KOPT-K1 (cell line): ENCODE measurements at regions not wholly inside any gene's neighbourhood (a gene's known extent, or its start where the extent isn't known, plus 50 kb on each side); places are given as distances from the start of the nearest gene placed in this dataset.

ENCODE experiments used
- H3K27ac ChIP-seq: fragments of 200-600 bp; sonication (generic); 2 replicates; pipeline ENCODE4 v1.5.1; 2016; ENCODE audit warnings: antibody characterized with exemption, mild to moderate bottlenecking, low read depth, low read length; ENCODE audit not compliant: poor library complexity, severe bottlenecking
- H3K36me3 ChIP-seq: fragments of 200-600 bp; sonication (generic); 2 replicates; pipeline ENCODE4 v1.5.1; 2017; ENCODE audit warnings: antibody characterized with exemption, mild to moderate bottlenecking, low read length, moderate library complexity; ENCODE audit not compliant: insufficient read depth
- H3K9me3 ChIP-seq: fragments of 200-600 bp; sonication (generic); 2 replicates; pipeline ENCODE4 v1.5.1; 2017; ENCODE audit warnings: antibody characterized with exemption, low read length, mild to moderate bottlenecking; ENCODE audit not compliant: insufficient read depth, poor library complexity, severe bottlenecking

DNA sequence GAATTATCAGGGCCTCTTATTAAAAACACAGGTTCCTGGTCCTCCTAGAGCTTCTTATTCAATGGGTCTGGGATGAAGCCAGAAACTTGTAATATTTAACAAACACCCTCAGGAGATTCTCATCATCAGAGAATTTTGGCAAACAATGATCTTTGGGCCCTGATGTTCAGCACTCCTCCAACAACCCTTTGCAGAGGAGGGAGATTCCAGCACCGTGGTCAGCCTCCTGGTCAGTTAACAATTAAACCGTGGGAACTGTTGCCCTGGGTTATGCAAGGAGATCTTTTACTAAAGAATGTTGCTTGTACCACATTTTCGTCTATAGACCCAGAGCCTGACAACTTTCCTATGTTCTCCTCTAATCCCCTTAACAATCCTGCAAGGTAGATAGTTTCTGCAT lies 294.4 kb downstream of the PLPP3 start:
- Histone ChIP-seq H3K36me3 (no peaks in the 10 kb centered on the region), H3K9me3 (no peaks in the 10 kb centered on the region), H3K27ac (no peak overlapping the region)

DNA sequence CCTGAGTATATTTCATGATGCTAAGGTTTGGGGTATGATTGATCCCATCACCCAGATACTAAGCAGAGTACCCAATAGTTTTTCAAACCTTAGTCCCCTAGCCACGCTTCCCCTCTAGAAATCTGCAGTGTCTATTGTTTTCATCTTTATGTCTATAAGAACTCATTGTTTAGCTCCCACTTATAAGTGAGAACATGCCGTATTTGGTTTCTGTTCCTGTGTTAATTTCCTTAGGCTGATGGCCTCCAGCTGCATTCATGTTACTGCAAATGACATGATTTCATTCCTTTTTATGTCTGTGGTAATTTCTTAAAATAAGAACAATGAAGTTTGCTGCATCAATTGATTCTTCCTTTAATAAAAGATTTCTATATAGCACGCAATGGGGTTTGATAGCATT lies 301.3 kb downstream of the PLPP3 start:
- H3K9me3 ChIP-seq, result no peaks in the 10 kb centered on the region

DNA sequence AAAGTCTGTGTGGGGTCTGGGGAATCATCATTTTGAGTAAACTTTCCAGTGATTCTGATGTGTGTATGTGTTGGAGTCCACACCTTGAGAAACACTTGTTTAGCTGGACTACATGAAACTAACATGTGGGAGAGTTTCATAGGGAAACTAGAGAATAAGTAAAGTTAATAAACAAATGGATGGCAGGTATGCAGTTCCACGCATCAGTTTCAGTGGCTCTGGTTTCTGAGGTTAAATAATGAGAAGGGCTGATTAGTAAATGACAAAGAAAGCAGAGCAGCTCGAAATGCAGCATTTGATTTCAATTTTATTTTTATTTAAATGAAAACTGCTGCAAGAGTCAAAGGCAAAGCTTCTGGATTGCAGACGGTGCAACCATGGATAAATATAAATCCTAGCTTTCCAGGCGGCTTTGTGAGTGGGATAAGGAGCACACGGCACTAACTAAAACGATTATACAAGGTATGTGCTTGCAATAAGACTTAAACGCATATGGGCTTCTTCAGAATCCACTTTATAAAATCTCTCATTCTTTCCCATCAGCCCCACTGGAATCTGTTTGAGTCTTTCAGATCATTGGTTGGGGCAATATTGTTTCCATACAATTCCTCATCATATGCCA lies 310.7 kb downstream of the PLPP3 start:
- Histone ChIP-seq H3K36me3 (no peaks in the 10 kb centered on the region), H3K27ac (no peak overlapping the region), H3K9me3 (no peaks in the 10 kb centered on the region)

More for the DNA sequence above, 301.3 kb downstream of the PLPP3 start:
- no peaks in the 10 kb centered on the region for H3K36me3 ChIP-seq
- no peak overlapping the region for H3K27ac ChIP-seq

DNA sequence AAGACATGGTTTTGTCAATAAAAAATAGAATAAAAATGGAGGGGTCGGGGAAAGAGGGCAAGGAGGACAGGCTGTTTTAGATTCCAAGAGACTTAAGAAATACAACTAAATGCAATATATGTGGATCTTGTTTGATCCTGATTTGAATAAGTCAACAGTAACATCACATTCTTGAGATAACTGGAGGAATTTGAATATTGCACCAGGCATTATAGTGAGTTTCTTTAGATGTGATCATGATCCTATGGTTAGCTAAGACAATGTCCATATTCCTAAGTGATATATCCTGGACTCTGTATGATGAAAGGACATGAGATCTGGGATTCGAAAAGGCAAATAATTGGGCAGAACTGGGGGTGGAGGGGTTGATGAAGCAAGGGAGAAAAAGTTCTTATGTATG lies 311.8 kb downstream of the PLPP3 start:
- no peaks in the 10 kb centered on the region for H3K9me3 ChIP-seq
- H3K36me3 ChIP-seq, result no peaks in the 10 kb centered on the region
- no peak overlapping the region for H3K27ac ChIP-seq

DNA sequence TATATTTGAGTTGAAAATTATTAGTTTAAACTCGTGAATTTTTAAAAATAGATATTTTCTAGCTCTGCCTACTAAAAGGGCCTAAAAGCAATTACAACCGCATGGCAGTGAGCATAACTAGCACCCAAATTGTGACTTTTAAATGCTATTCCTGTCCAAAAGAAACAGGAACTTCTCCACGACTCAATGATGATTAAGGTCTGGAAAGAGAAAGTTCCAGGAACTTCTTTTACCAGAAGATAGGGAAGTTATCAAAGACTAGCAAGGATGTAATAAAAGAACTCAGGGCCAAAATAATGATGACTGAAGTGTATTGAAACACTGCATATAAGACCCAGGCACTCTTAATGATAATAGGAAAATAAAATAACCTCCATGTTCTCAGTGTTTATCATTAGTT lies 313.0 kb downstream of the PLPP3 start:
- Histone ChIP-seq H3K27ac (no peak overlapping the region), H3K36me3 (no peaks in the 10 kb centered on the region), H3K9me3 (no peaks in the 10 kb centered on the region)

DNA sequence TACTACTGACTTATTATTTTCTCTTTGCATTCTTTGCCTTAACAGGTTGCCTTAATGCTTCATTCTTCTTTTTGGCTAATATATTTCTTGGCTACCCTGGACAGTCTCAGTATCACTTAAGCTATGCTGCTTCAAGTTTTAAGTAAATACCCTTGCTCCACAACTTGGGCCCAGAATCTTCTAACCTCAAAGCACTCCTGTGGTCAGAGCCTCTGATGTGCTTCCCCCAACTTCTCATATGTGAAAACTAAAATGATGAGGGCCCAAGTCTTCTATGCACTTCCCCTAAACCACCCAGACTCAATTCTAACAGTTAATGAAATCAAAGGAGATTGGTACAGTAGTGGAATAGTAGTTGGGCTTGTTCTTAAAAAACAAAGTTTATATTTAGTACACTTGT lies 314.1 kb downstream of the PLPP3 start:
- no peaks in the 10 kb centered on the region for H3K36me3 ChIP-seq
- no peak overlapping the region for H3K27ac ChIP-seq
- H3K9me3 ChIP-seq, result peaks cover 4% of the 10 kb centered on the region

DNA sequence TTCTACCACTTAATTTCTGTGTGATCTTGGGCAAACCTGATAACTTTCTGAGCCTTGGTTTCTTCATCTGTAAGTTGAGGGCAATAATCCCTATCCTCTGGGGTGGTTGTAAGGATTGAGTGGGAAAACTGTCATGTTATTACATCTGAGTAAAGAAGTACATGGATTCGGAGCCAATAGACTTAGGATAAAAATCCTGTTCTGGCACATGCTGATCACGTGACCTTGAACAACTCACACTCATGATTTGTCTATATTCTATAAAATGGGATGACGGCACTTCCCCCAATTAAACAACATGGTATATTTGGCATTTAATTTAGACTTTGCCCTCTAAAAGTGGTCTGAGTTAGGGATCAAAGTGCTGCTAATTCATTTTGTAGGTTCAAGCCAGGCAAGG lies 315.5 kb downstream of the PLPP3 start:
- no peak overlapping the region for H3K27ac ChIP-seq
- peaks cover 5% of the 10 kb centered on the region for H3K9me3 ChIP-seq
- H3K36me3 ChIP-seq, result no peaks in the 10 kb centered on the region

DNA sequence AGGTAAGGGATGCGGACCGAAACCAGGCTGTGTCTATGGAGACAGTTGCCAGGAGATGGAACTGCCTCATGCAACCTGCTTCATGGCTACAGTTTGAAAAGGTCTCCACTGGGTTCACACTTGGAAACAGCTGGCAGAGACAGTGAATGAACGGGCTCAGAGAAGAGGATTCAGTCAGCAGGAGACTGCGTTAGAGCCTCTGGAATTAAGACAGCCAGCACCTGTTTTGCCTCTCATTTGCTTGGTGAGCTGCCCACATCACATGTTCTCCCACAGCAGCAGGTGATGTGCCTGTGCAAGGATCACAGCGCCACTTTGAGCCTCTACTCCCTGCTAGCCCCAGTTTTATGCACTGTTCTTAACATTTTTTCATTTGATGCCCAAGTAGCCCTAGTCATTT lies 321.0 kb downstream of the PLPP3 start:
- Histone ChIP-seq H3K27ac (no peak overlapping the region), H3K36me3 (no peaks in the 10 kb centered on the region)

DNA sequence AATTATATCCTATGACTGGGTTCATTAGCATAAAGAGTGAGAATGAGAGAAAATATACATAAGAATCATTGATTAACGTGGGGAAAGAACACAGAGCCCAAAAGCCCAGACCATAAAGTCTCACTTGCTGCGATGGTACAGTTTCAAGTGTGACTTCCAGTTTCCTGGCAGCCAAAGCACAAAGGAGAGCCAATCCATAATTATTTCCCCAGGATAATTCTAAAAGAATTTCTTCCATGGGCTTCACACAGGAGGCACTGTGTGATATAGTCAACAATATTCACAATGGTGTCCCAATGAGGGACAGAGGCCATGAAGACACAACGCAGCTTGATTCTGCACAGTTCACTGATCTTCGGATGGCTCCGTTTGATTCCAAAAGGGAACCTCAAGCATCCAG lies 321.6 kb downstream of the PLPP3 start:
- H3K9me3 ChIP-seq, result peaks cover 5% of the 10 kb centered on the region
- H3K27ac ChIP-seq, result no peak overlapping the region
- no peaks in the 10 kb centered on the region for H3K36me3 ChIP-seq

More for the DNA sequence above, 321.0 kb downstream of the PLPP3 start:
- H3K9me3 ChIP-seq, result peaks cover 5% of the 10 kb centered on the region

DNA sequence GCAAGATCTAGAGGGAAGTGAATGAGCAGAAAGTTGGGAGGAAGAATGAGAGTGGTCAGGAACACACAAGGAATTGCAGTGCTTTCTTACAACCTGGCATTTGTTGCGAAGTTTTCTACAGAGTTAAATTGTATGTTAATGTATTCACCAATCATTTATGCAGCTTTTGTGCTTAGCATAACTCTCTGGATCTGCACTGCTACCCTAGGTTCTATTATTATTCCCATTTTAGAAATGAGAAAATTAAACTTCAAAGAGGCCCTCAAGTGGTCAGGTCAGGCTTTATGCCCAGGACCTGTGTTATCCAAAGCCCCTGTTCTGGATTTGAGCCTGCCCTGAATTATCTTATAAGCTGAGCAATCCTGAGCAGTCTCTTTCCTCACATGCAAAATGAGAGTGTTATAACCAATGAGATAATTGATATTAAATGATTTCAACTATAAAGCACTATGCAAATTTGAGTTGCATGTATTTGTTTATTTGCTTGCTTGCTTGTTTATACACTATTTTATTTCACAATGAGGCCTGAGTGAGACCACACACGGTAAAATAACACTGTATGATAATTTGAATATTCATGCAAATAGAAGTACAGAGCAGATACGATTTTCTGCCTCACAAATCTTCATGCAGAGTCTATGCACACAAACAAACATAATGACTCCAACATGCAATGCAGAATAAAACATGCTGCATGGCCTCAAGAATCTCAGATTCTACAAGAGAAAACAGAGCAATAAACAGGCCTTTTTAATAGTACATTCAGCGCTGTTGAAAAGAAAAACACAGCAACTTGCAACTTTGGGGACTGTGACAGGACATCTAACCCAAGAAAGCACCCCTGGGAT lies 323.0 kb downstream of the PLPP3 start:
- H3K9me3 ChIP-seq, result peaks cover 5% of the 10 kb centered on the region
- H3K27ac ChIP-seq, result no peak overlapping the region
- H3K36me3 ChIP-seq, result no peaks in the 10 kb centered on the region

DNA sequence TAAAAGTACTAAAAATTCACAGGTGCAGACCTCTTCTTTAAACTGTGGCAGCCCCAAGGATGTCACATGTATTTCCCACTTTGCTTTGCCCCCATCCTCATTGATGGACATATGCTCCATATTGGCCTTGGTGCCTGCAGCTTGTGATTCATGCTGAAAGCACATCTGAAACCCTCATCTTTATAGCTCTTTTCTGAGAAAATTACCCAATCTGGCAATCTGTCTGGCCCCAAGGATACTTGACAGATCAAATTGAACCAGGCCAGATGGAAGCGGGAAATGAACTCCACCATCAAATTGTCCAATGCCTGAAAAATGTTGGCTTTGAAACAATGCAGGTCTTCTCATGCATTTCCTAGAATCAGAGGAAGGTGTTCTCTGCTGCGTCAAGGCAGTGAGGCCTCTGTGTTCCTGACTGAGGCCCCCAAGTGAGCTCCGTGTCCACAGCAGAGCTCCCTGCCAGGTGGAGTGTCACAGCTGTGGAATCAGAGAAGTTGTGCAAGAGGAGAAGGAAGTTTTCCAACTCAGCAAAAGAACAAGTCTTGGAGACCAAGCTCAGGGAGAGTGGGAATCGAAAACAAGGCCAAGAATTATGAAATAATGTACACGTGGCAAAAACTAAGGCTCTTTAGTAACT lies 323.7 kb downstream of the PLPP3 start:
- Histone ChIP-seq H3K36me3 (no peaks in the 10 kb centered on the region), H3K9me3 (peaks cover 5% of the 10 kb centered on the region), H3K27ac (no peak overlapping the region)

DNA sequence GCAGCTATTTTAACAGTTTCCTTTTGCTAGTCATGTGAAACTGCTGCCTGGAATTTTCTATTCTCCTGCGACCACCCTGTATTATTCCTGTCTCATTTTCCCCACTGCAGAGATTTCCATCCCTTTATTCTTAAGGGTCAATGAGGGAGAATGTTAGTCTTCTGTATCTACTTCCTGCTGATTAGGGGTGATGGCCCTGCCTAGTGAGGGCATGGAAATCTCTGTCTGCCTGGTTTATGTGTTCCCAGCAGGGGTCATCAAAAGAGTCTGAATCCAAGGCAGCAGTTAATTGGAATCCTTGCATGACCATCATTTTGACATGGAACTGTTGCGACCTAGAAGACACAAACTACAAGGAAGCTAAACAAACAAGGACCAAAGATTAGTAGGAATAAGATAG lies 325.2 kb downstream of the PLPP3 start:
- Histone ChIP-seq H3K27ac (no peak overlapping the region), H3K36me3 (no peaks in the 10 kb centered on the region), H3K9me3 (no peaks in the 10 kb centered on the region)

DNA sequence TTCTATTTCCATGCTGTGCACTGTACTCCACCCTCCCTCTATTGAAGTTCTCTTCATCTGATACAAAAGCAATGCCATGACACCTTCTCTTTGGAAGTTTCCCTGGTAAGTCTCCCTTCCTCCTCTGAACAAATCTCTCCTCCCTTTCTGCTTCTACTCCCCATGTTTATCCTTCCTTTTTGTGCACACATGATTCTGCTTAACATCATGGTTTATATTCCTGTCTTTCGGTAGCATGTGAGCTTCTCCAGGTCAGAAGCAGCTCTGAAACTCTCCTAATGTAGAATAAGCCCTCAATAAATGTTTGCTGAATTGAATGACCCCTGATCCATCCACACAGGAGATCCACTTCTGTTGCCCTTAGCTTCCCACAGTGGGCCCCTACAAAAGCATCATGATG lies 328.6 kb downstream of the PLPP3 start:
- no peaks in the 10 kb centered on the region for H3K36me3 ChIP-seq
- H3K27ac ChIP-seq, result no peak overlapping the region
- H3K9me3 ChIP-seq, result no peaks in the 10 kb centered on the region

DNA sequence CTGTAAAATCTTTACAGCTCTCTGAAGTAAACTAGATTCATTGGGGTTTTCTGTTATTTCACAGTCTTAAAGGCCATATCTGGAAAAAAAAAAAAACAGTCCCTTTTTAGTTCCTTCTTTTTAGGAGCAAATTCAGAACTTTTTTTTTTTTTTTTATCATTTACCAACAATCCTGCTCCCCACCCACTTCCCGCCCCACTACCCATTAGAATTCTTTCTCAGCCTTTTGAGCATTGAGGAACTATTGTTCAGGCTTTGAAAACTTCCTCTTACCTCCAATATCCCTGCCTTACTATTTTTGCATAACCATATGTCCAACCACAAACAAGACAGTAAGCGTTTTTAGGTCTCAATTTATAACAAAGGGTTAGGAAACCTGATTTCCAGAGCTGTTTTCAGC lies 330.1 kb downstream of the PLPP3 start:
- no peaks in the 10 kb centered on the region for H3K36me3 ChIP-seq
- H3K9me3 ChIP-seq, result no peaks in the 10 kb centered on the region
- no peak overlapping the region for H3K27ac ChIP-seq

DNA sequence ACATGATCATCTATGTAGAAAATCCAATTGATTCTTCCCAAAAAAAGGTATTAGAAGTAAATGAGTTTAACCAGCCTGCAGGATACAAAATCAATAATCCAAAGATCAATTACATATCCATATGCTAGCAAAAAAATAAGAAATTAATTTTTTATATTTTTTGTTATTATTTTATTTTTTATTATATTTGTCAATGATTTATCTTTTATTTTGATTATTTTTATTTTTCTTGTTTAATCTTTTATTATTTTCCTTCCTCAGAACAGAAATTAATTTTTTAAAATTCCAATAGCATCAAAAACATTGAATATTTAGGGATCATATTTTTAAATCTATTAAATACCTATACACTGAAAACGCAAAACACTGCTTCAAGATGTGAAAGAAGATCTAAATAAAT lies 331.2 kb downstream of the PLPP3 start:
- no peaks in the 10 kb centered on the region for H3K36me3 ChIP-seq
- H3K27ac ChIP-seq, result no peak overlapping the region
- H3K9me3 ChIP-seq, result no peaks in the 10 kb centered on the region
